H1 (cell line): ENCODE measurements at regions not wholly inside any gene's neighbourhood (a gene's known extent, or its start where the extent isn't known, plus 50 kb on each side); places are given as distances from the start of the nearest gene placed in this dataset.

ENCODE experiments used
- CHD1 ChIP-seq: IDR thresholded peaks from 2 replicates; pipeline ENCODE4 v1.6.1; 2012; ENCODE audit warnings: low read depth, low read length, improper control_type of control experiment
- CHD7 ChIP-seq: fragments of 300-600 bp; sonication (generic); IDR thresholded peaks from 2 replicates; pipeline ENCODE4 v1.7.1; 2012; ENCODE audit warnings: low read length, moderate library complexity, mild to moderate bottlenecking, inconsistent platforms; ENCODE audit not compliant: insufficient replicate concordance
- CTBP2 ChIP-seq: IDR thresholded peaks from 2 replicates; pipeline ENCODE4 v1.7.0; 2011; ENCODE audit warnings: borderline replicate concordance, mild to moderate bottlenecking, moderate library complexity, mixed read lengths, low read length; ENCODE audit not compliant: insufficient read depth, insufficient read length
- E2F6 ChIP-seq: IDR thresholded peaks from 2 replicates; pipeline ENCODE4 v1.6.1; 2012; ENCODE audit warnings: inconsistent platforms
- GTF2F1 ChIP-seq: IDR thresholded peaks from 2 replicates; pipeline ENCODE4 v1.6.1; 2012; ENCODE audit warnings: low read depth, low read length, improper control_type of control experiment, borderline replicate concordance
- MAX ChIP-seq: IDR thresholded peaks from 2 replicates; pipeline ENCODE4 v1.6.1; 2012; ENCODE audit warnings: inconsistent platforms
- SIRT6 ChIP-seq: IDR thresholded peaks from one replicate; pipeline ENCODE4 v1.7.1; 2012; ENCODE audit warnings: low read length, inconsistent platforms

- TF ChIP-seq CHD7 = no peak
- TF ChIP-seq CTBP2 = no peak
- TF ChIP-seq GTF2F1 = no peak
- no peak for TF ChIP-seq MAX
- TF ChIP-seq E2F6 = no peak
- no peak for TF ChIP-seq SIRT6
- no peak for TF ChIP-seq CHD1
Measured at GRCh38 chr11:127844876-127845275, 742.5 kb downstream of the ETS1 start (continued).
